ENCODE measurements at regions not wholly inside any gene's neighbourhood (a gene's known extent, or its start where the extent isn't known, plus 50 kb on each side); places are given as distances from the start of the nearest gene placed in this dataset.

GRCh38 chr11:96744697-96745096, 354.9 kb downstream of the JRKL start:
- Histone ChIP-seq H3K36me3 (ENCODE audit: insufficient read depth) (no peaks in the 10 kb centered on the region), H3K4me2 (no peak overlapping the region), H3K79me2 (replicated peaks; ENCODE audit: insufficient read depth) (no peaks in the 10 kb centered on the region), H4K20me1 (replicated peaks; ENCODE audit: insufficient read depth) (no peaks in the 10 kb centered on the region), H2AFZ (no peak overlapping the region), H3K4me3 (no peak overlapping the region), H3K27me3 (ENCODE audit: insufficient read depth) (no peaks in the 10 kb centered on the region), H3K9me2 (ENCODE audit: insufficient read depth) (0 out of 2 replicates have a peak, but pooled peaks cover 3% of the 10 kb centered on the region), H3K4me1 (ENCODE audit: insufficient read depth) (no peaks in the 10 kb centered on the region), H3F3A (replicated peaks; ENCODE audit: low read depth) (no peaks in the 10 kb centered on the region), H3K27ac (ENCODE audit: low read depth) (no peak overlapping the region)
- Mint-ChIP-seq H3K27ac (no peak overlapping the region), H3K9me3 (no peaks in the 10 kb centered on the region), H3K36me3 (ENCODE audit: low read depth) (no peaks in the 10 kb centered on the region), H3K4me3 (no peak overlapping the region), H3K27me3 (ENCODE audit: insufficient read depth, low read depth, poor library complexity) (no peaks in the 10 kb centered on the region), H3K4me1 (no peaks in the 10 kb centered on the region)
- TF ChIP-seq JUNB (IDR thresholded peaks at IDR 0.05; ENCODE audit: unreplicated experiment) (no peak), EZH2phosphoT487 (IDR thresholded peaks at IDR 0.05; ENCODE audit: unreplicated experiment) (no peak), EZH2 (IDR thresholded peaks at IDR 0.05; ENCODE audit: low read depth, unreplicated experiment) (no peak), POLR2AphosphoS5 (IDR thresholded peaks at IDR 0.05; ENCODE audit: low read depth) (no peak), REST (IDR thresholded peaks at IDR 0.05; ENCODE audit: unreplicated experiment) (no peak), ZNF462 (CRISPR knock-in tag; IDR thresholded peaks at IDR 0.05) (no peak), ZNF331 (CRISPR knock-in tag; IDR thresholded peaks at IDR 0.05; ENCODE audit: low read depth) (no peak), CTCF (conservative IDR thresholded peaks at IDR 0.05; ENCODE audit: low read depth in 2 of 2) (no peak), NANOG (IDR thresholded peaks at IDR 0.05; ENCODE audit: borderline replicate concordance) (no peak), ETS1 (IDR thresholded peaks at IDR 0.05) (no peak), CREB1 (CRISPR knock-in tag; IDR thresholded peaks at IDR 0.05; ENCODE audit: low read depth) (no peak), STAT1 (IDR thresholded peaks at IDR 0.05; ENCODE audit: unreplicated experiment) (no peak), ZNF114 (CRISPR knock-in tag; IDR thresholded peaks at IDR 0.05) (no peak)
- ATAC-seq (no peak), DNase-seq (ENCODE audit: low spot score) (no peak)

All from GM23338 (cell line).